ENCODE measurements at regions not wholly inside any gene's neighbourhood (a gene's known extent, or its start where the extent isn't known, plus 50 kb on each side); places are given as distances from the start of the nearest gene placed in this dataset.
"Not testable (repeated sequence)": the region's sequence is repeated elsewhere in the genome, so short reads cannot be mapped to it uniquely, and the experiment has no call there.

DNA sequence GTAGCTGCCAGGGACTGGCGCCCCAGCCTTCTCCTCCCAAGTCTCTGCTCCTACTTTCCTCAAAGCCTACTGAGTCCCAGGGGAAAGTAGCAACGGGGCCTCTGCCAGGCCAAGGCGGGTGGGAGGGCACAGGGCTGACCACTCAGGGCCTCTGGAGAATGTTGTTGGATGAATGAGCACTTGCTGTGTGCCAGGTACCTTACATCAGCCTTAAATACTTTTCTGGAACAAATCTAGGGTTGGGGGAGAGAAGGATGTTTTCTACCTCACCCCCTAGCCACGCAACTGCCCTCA lies 119.3 kb upstream of the ZBTB40 start:
- no peak for DNase-seq (ENCODE audit: low read depth)
- no peak overlapping the region for H3K4me3 ChIP-seq (ENCODE audit: low read depth, low read length)
- TF ChIP-seq, protein P1, sequence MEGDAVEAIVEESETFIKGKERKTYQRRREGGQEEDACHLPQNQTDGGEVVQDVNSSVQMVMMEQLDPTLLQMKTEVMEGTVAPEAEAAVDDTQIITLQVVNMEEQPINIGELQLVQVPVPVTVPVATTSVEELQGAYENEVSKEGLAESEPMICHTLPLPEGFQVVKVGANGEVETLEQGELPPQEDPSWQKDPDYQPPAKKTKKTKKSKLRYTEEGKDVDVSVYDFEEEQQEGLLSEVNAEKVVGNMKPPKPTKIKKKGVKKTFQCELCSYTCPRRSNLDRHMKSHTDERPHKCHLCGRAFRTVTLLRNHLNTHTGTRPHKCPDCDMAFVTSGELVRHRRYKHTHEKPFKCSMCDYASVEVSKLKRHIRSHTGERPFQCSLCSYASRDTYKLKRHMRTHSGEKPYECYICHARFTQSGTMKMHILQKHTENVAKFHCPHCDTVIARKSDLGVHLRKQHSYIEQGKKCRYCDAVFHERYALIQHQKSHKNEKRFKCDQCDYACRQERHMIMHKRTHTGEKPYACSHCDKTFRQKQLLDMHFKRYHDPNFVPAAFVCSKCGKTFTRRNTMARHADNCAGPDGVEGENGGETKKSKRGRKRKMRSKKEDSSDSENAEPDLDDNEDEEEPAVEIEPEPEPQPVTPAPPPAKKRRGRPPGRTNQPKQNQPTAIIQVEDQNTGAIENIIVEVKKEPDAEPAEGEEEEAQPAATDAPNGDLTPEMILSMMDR (IDR thresholded peaks at IDR 0.05; ENCODE audit: low read depth, low read length, missing control alignments): no peak

DNA sequence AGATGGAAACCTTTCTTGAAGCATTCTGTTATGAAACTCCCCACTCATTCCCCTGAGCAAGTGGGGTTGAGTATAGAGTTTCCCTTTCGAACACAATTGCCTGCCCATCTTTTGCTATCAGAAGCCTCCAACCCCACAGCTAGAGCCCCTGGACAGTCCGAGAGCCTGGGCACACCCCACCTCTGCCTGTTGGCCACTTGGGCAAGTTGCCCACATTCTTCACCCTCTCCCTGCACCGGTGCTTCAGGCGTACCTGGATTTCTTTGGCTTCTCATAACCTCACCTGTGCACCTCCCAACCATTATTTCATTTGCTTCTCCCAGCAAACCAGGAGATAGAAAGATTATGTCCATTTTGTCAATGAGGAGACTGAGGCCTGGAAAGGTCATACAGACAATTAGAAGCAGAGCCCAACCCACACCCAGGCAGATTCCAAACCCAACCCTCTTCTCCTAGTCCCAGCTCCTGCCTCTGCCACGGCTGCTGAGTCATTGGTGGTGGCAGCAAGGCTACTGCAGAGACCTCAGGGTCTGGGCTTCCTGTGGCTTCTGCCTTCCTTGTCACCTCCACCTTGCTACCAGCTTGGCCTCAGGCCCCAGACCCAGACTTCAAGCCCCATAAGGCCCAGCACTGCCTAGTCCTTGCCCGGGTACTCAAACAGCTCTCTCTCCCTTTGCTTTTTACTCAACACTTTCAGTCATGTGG lies 118.7 kb upstream of the ZBTB40 start:
- H3K4me3 ChIP-seq (ENCODE audit: low read depth, low read length): no peak overlapping the region
- TF ChIP-seq, protein P1 (IDR thresholded peaks at IDR 0.05; ENCODE audit: low read depth, low read length, missing control alignments): no peak
- DNase-seq (ENCODE audit: low read depth): no peak

GRCh38 chr1:22333516-22334121 lies 118.0 kb upstream of the ZBTB40 start:
- no peak overlapping the region for H3K4me3 ChIP-seq (ENCODE audit: low read depth, low read length)
- no peak for DNase-seq (ENCODE audit: low read depth)
- TF ChIP-seq, protein P1 (IDR thresholded peaks at IDR 0.05; ENCODE audit: low read depth, low read length, missing control alignments): no peak

DNA sequence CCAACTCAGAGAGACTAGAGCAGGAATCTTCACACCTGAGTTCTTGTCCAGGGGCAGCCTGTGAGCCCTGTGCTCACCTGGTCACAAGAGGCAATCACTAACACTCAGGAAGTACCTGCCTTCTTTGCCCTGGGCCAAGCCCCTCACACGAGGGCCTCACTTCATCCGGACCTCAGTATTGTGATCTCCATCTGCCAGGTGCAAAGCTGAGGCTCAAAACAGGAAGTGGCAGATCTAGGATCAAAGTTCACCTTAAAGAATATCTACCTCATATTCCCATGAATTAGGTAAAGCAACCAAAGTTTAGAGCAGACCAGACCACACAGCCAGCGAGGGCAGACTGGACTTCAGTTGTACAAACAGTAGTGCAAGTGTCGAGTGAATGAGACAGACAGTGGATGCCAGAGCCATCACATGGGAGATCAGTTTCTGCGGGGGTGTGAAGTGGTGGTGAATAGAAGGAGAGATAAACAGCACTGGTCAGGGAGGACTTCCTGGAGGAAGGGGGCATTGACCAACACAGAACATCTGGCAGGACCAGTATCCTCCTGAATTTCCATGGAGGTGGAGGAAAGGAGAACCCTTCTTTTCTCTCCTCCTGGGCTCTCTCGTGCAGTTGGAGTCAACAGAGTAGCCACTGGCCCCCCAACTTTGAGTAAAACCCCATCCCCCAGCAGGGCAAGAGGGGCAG lies 116.6 kb upstream of the ZBTB40 start:
- H3K4me3 ChIP-seq (ENCODE audit: low read depth, low read length): no peak overlapping the region
- DNase-seq (ENCODE audit: low read depth): no peak
- TF ChIP-seq, protein P1 (IDR thresholded peaks at IDR 0.05; ENCODE audit: low read depth, low read length, missing control alignments): no peak

- H3K4me3 ChIP-seq (ENCODE audit: low read depth, low read length); DNase-seq (ENCODE audit: low read depth): not testable (repeated sequence)
These were observed 115.4 kb upstream of the ZBTB40 start for GRCh38 chr1:22336274-22336673.

- not testable (repeated sequence) for DNase-seq (ENCODE audit: low read depth); H3K4me3 ChIP-seq (ENCODE audit: low read depth, low read length)
These were observed 114.7 kb upstream of the ZBTB40 start for GRCh38 chr1:22336696-22337545.

DNA sequence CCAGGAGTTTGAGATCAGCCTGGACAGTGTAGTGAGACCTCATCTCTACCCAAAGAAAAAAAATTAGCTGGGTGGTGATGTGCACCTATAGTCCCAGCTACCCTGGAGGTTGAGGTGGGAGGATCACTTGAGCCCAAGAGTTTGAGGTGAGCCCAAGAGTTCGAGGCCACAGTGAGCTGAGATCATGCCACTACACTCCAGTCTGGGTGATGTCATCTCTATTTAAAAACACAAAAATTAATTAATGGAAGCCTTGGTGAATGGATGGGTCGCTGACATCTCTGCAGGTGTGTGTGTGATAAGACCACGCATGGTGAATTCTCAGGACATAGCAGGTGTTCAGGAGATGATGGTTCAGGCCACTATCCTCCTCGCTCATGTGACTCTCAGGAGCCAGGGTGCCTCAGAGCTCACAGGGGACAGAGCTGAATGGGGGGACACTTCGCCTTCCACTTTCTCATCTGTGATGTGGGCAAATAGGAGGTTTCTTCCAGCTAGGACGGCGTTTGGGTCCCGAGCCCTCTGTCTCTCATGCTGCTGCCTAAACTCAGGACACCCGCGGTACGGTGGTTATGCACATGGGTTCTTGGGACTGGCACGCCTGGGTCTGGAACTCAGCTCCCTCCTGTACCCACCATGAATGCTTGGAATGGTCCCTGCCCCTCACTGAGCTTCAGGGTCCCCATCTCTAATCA lies 113.4 kb upstream of the ZBTB40 start:
- no peak overlapping the region for H3K4me3 ChIP-seq (ENCODE audit: low read depth, low read length)
- TF ChIP-seq, protein P1 (IDR thresholded peaks at IDR 0.05; ENCODE audit: low read depth, low read length, missing control alignments): no peak
- no peak for DNase-seq (ENCODE audit: low read depth)
